NCI-H524 (cell line): ENCODE measurements at regions not wholly inside any gene's neighbourhood (a gene's known extent, or its start where the extent isn't known, plus 50 kb on each side); places are given as distances from the start of the nearest gene placed in this dataset.
"Not testable (repeated sequence)": the region's sequence is repeated elsewhere in the genome, so short reads cannot be mapped to it uniquely, and the experiment has no call there.

Experiments
- DNase-seq, 2 experiments: peaks; one replicate each; lab custom pipeline; 2025; lab: John Stamatoyannopoulos, UW

GRCh38 chr22:27591060-27591459 lies 210.5 kb downstream of the MN1 start:
- no peak for DNase-seq

GRCh38 chr22:27593378-27593777 lies 208.2 kb downstream of the MN1 start:
- no peak for DNase-seq

- DNase-seq: no peak
Observed at GRCh38 chr22:27594020-27594419, 207.5 kb downstream of the MN1 start.

GRCh38 chr22:27594474-27595134 lies 207.0 kb downstream of the MN1 start:
- no peak for DNase-seq

- no peak for DNase-seq
Observed at GRCh38 chr22:27596133-27596870, 205.3 kb downstream of the MN1 start.

- DNase-seq: peak in 1 of 2 experiments; percentile 55
Observed at GRCh38 chr22:27597703-27598444, 203.7 kb downstream of the MN1 start.

GRCh38 chr22:27598792-27599191 lies 202.8 kb downstream of the MN1 start:
- DNase-seq: no peak

GRCh38 chr22:27601195-27601594 lies 200.4 kb downstream of the MN1 start:
- no peak for DNase-seq

GRCh38 chr22:27602390-27602789 lies 199.2 kb downstream of the MN1 start:
- DNase-seq: no peak

- no peak for DNase-seq
Observed at GRCh38 chr22:27603111-27603799, 198.3 kb downstream of the MN1 start.

- no peak for DNase-seq
Observed at GRCh38 chr22:27603800-27604144, 197.8 kb downstream of the MN1 start.

GRCh38 chr22:27605390-27605789 lies 196.2 kb downstream of the MN1 start:
- no peak for DNase-seq

- not testable (repeated sequence) for DNase-seq
Observed at GRCh38 chr22:27607750-27608149, 193.8 kb downstream of the MN1 start.

GRCh38 chr22:27609451-27609888 lies 192.1 kb downstream of the MN1 start:
- DNase-seq: no peak

GRCh38 chr22:27610164-27610563 lies 191.4 kb downstream of the MN1 start:
- DNase-seq: not testable (repeated sequence)

GRCh38 chr22:27610863-27611786 lies 190.4 kb downstream of the MN1 start:
- DNase-seq: no peak

- no peak for DNase-seq
Observed at GRCh38 chr22:27612115-27612514, 189.4 kb downstream of the MN1 start.

GRCh38 chr22:27613099-27614005 lies 188.2 kb downstream of the MN1 start:
- no peak for DNase-seq

- peak in 1 of 2 experiments; percentile 17 for DNase-seq
Observed at GRCh38 chr22:27614006-27614649, 187.4 kb downstream of the MN1 start.

- DNase-seq: no peak
Observed at GRCh38 chr22:27614650-27615007, 186.9 kb downstream of the MN1 start.
